ENCODE measurements at regions not wholly inside any gene's neighbourhood (a gene's known extent, or its start where the extent isn't known, plus 50 kb on each side); places are given as distances from the start of the nearest gene placed in this dataset.
"Not testable (repeated sequence)": the region's sequence is repeated elsewhere in the genome, so short reads cannot be mapped to it uniquely, and the experiment has no call there.

- Histone ChIP-seq H3K36me3 (no peaks in the 10 kb centered on the region), H3K4me3 (no peak overlapping the region), H3K4me1 (no peaks in the 10 kb centered on the region), H3K27ac (no peak overlapping the region), H3K27me3 (no peaks in the 10 kb centered on the region), H3K9me3 (no peaks in the 10 kb centered on the region)
- intact Hi-C loops (cut with DNase I), result no loop called here
- TF ChIP-seq POLR2A (IDR thresholded peaks at IDR 0.05) (no peak), CTCF (IDR thresholded peaks at IDR 0.05) (peak in 1 of 3 experiments; percentile 43), POLR2AphosphoS5 (IDR thresholded peaks at IDR 0.05; ENCODE audit: insufficient read depth in 1 of 2, low read depth in 1 of 2) (no peak)
- no peak for DNase-seq (ENCODE audit: extremely low spot score in 2 of 2)
Observed at GRCh38 chrX:85544609-85545008, 165.1 kb upstream of the POF1B start.

GRCh38 chrX:85543866-85544265, 164.4 kb upstream of the POF1B start:
- no peak for DNase-seq (ENCODE audit: extremely low spot score in 2 of 2)
- no peak for TF ChIP-seq POLR2A (IDR thresholded peaks at IDR 0.05)
- no peak for TF ChIP-seq CTCF (IDR thresholded peaks at IDR 0.05)
- TF ChIP-seq POLR2AphosphoS5 (IDR thresholded peaks at IDR 0.05; ENCODE audit: insufficient read depth in 1 of 2, low read depth in 1 of 2), result no peak
- H3K27me3 ChIP-seq, result no peaks in the 10 kb centered on the region
- no peaks in the 10 kb centered on the region for H3K4me1 ChIP-seq
- no peak overlapping the region for H3K27ac ChIP-seq
- no peak overlapping the region for H3K4me3 ChIP-seq
- no peaks in the 10 kb centered on the region for H3K36me3 ChIP-seq
- no peaks in the 10 kb centered on the region for H3K9me3 ChIP-seq
- intact Hi-C loops (cut with DNase I), result no loop called here

GRCh38 chrX:85529141-85529540, 149.7 kb upstream of the POF1B start:
- not testable (repeated sequence) for DNase-seq (ENCODE audit: extremely low spot score in 2 of 2)

GRCh38 chrX:85517994-85518718, 138.7 kb upstream of the POF1B start:
- DNase-seq (ENCODE audit: extremely low spot score in 2 of 2), result no peak
- H3K9me3 ChIP-seq, result no peaks in the 10 kb centered on the region
- no peak for TF ChIP-seq CTCF (IDR thresholded peaks at IDR 0.05)
- H3K4me3 ChIP-seq, result no peak overlapping the region
- no peaks in the 10 kb centered on the region for H3K4me1 ChIP-seq
- H3K36me3 ChIP-seq, result no peaks in the 10 kb centered on the region
- no peaks in the 10 kb centered on the region for H3K27me3 ChIP-seq
- intact Hi-C loops (cut with DNase I), result no loop called here
- H3K27ac ChIP-seq, result no peak overlapping the region

More at GRCh38 chrX:85529141-85529540, 149.7 kb upstream of the POF1B start:
- H3K4me3 ChIP-seq; H3K27me3 ChIP-seq; H3K4me1 ChIP-seq; H3K27ac ChIP-seq; H3K9me3 ChIP-seq; intact Hi-C loops (cut with DNase I); H3K36me3 ChIP-seq: not testable (repeated sequence)

GRCh38 chrX:85516131-85516530, 136.7 kb upstream of the POF1B start:
- Histone ChIP-seq H3K36me3 (no peaks in the 10 kb centered on the region), H3K27ac (no peak overlapping the region), H3K27me3 (no peaks in the 10 kb centered on the region), H3K9me3 (no peaks in the 10 kb centered on the region), H3K4me3 (no peak overlapping the region), H3K4me1 (no peaks in the 10 kb centered on the region)
- TF ChIP-seq POLR2A (IDR thresholded peaks at IDR 0.05), result no peak
- no peak for DNase-seq (ENCODE audit: extremely low spot score in 2 of 2)
- intact Hi-C loops (cut with DNase I), result no loop called here

GRCh38 chrX:85506871-85507270, 127.4 kb upstream of the POF1B start:
- Histone ChIP-seq H3K27me3 (no peaks in the 10 kb centered on the region), H3K27ac (no peak overlapping the region), H3K36me3 (no peaks in the 10 kb centered on the region), H3K4me3 (no peak overlapping the region), H3K4me1 (no peaks in the 10 kb centered on the region), H3K9me3 (no peaks in the 10 kb centered on the region)
- intact Hi-C loops (cut with DNase I), result no loop called here
- TF ChIP-seq POLR2AphosphoS5 (IDR thresholded peaks at IDR 0.05; ENCODE audit: insufficient read depth in 1 of 2, low read depth in 1 of 2) (no peak), CTCF (IDR thresholded peaks at IDR 0.05) (no peak), POLR2A (IDR thresholded peaks at IDR 0.05) (no peak)
- no peak for DNase-seq (ENCODE audit: extremely low spot score in 2 of 2)
